ENCODE measurements at regions not wholly inside any gene's neighbourhood (a gene's known extent, or its start where the extent isn't known, plus 50 kb on each side); places are given as distances from the start of the nearest gene placed in this dataset.
A peak's percentile ranks its signal among the peaks of the same experiment; 100 is the strongest.

DNA sequence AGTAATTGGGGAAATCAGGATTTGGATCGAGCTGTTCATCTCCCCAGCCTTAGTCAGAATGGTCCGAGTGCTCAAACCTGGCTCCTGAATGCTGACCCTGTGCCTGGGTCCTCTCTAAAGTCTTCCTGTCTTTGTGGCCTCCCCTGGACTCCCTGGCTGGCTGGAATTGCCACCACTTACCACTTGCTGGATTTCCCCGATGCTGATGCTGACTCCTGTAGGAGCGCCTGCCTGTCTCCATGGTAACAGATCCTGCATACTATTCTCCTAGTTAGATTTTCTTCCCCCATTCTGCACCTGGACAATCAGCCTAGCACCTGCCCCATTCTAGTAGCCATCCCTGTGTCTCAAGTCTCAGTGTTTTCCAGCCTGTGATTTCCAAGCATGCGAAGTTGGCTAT is 382.2 kb upstream of the ESRRG start:
- no peak overlapping the region for H3K9ac ChIP-seq (ENCODE audit: low read depth in 1 of 2, low read length in 2 of 2)
- no peaks in the 10 kb centered on the region for H3K36me3 ChIP-seq (ENCODE audit: control insufficient read depth in 2 of 2, insufficient read depth in 2 of 2, low read length in 2 of 2)
- no peaks in the 10 kb centered on the region for H3K4me1 ChIP-seq (ENCODE audit: control insufficient read depth in 2 of 2, insufficient read depth in 2 of 2, low read length in 2 of 2)
- no peak overlapping the region for H3K4me3 ChIP-seq (ENCODE audit: low read length in 2 of 2)
- H3K27ac ChIP-seq (ENCODE audit: low read depth in 2 of 2, low read length in 2 of 2) = no peak overlapping the region
- no peaks in the 10 kb centered on the region for H3K27me3 ChIP-seq (ENCODE audit: control insufficient read depth in 2 of 2, insufficient read depth in 2 of 2, low read length in 2 of 2)
- H3K9me3 ChIP-seq (ENCODE audit: control insufficient read depth in 2 of 2, low read length in 2 of 2) = no peaks in the 10 kb centered on the region

GRCh38 chr1:217097819-217098218 is 374.6 kb upstream of the ESRRG start:
- Histone ChIP-seq H3K4me3 (ENCODE audit: low read length in 2 of 2) (no peak overlapping the region), H3K27ac (ENCODE audit: low read depth in 2 of 2, low read length in 2 of 2) (no peak overlapping the region), H3K4me1 (ENCODE audit: control insufficient read depth in 2 of 2, insufficient read depth in 2 of 2, low read length in 2 of 2) (peaks cover 0 to 2% of the 10 kb centered on the region in 2 donors), H3K9me3 (ENCODE audit: control insufficient read depth in 2 of 2, low read length in 2 of 2) (no peaks in the 10 kb centered on the region), H3K9ac (ENCODE audit: low read depth in 1 of 2, low read length in 2 of 2) (no peak overlapping the region), H3K27me3 (ENCODE audit: control insufficient read depth in 2 of 2, insufficient read depth in 2 of 2, low read length in 2 of 2) (no peaks in the 10 kb centered on the region), H3K36me3 (ENCODE audit: control insufficient read depth in 2 of 2, insufficient read depth in 2 of 2, low read length in 2 of 2) (no peaks in the 10 kb centered on the region)

DNA sequence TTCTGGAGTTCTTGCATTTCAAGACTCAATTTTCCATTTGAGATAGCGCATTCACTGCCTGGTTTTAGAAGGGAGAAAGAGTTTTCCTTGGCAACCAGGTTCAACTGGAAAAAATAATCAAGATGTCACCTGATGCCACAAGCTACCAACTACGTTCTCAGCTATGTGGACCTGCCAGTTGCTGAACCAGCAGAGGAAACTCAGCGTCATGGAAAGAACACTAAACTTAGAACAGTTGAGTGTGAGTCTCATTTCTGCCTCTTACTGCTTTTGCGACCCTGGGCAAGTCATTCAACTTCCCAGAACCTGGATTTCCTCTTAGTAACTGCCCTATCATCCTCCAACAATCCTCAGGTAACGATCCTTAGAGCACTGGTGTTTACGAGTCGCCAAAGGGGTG is 373.0 kb upstream of the ESRRG start:
- H3K9me3 ChIP-seq (ENCODE audit: control insufficient read depth in 2 of 2, low read length in 2 of 2) = no peaks in the 10 kb centered on the region
- H3K9ac ChIP-seq (ENCODE audit: low read depth in 1 of 2, low read length in 2 of 2) = no peak overlapping the region
- no peak overlapping the region for H3K27ac ChIP-seq (ENCODE audit: low read depth in 2 of 2, low read length in 2 of 2)
- H3K4me3 ChIP-seq (ENCODE audit: low read length in 2 of 2) = no peak overlapping the region
- no peaks in the 10 kb centered on the region for H3K36me3 ChIP-seq (ENCODE audit: control insufficient read depth in 2 of 2, insufficient read depth in 2 of 2, low read length in 2 of 2)
- H3K4me1 ChIP-seq (ENCODE audit: control insufficient read depth in 2 of 2, insufficient read depth in 2 of 2, low read length in 2 of 2) = peaks cover 0 to 2% of the 10 kb centered on the region in 2 donors
- H3K27me3 ChIP-seq (ENCODE audit: control insufficient read depth in 2 of 2, insufficient read depth in 2 of 2, low read length in 2 of 2) = no peaks in the 10 kb centered on the region

GRCh38 chr1:217095050-217095622 is 371.9 kb upstream of the ESRRG start:
- H3K9me3 ChIP-seq (ENCODE audit: control insufficient read depth in 2 of 2, low read length in 2 of 2) = no peaks in the 10 kb centered on the region
- no peak overlapping the region for H3K27ac ChIP-seq (ENCODE audit: low read depth in 2 of 2, low read length in 2 of 2)
- peaks cover 0 to 2% of the 10 kb centered on the region in 2 donors for H3K4me1 ChIP-seq (ENCODE audit: control insufficient read depth in 2 of 2, insufficient read depth in 2 of 2, low read length in 2 of 2)
- no peak overlapping the region for H3K9ac ChIP-seq (ENCODE audit: low read depth in 1 of 2, low read length in 2 of 2)
- H3K36me3 ChIP-seq (ENCODE audit: control insufficient read depth in 2 of 2, insufficient read depth in 2 of 2, low read length in 2 of 2) = no peaks in the 10 kb centered on the region
- no peaks in the 10 kb centered on the region for H3K27me3 ChIP-seq (ENCODE audit: control insufficient read depth in 2 of 2, insufficient read depth in 2 of 2, low read length in 2 of 2)
- no peak overlapping the region for H3K4me3 ChIP-seq (ENCODE audit: low read length in 2 of 2)

- H3K27me3 ChIP-seq (ENCODE audit: control insufficient read depth in 2 of 2, insufficient read depth in 2 of 2, low read length in 2 of 2) = peaks cover 0 to 2% of the 10 kb centered on the region in 2 donors
- H3K4me3 ChIP-seq (ENCODE audit: low read length in 2 of 2) = no peak overlapping the region
- no peaks in the 10 kb centered on the region for H3K4me1 ChIP-seq (ENCODE audit: control insufficient read depth in 2 of 2, insufficient read depth in 2 of 2, low read length in 2 of 2)
- H3K27ac ChIP-seq (ENCODE audit: low read depth in 2 of 2, low read length in 2 of 2) = no peak overlapping the region
- no peak overlapping the region for H3K9ac ChIP-seq (ENCODE audit: low read depth in 1 of 2, low read length in 2 of 2)
- no peaks in the 10 kb centered on the region for H3K9me3 ChIP-seq (ENCODE audit: control insufficient read depth in 2 of 2, low read length in 2 of 2)
- no peaks in the 10 kb centered on the region for H3K36me3 ChIP-seq (ENCODE audit: control insufficient read depth in 2 of 2, insufficient read depth in 2 of 2, low read length in 2 of 2)
Measured at GRCh38 chr1:217091561-217091960, 368.3 kb upstream of the ESRRG start.

GRCh38 chr1:217090060-217090911 is 367.1 kb upstream of the ESRRG start:
- Histone ChIP-seq H3K27me3 (ENCODE audit: control insufficient read depth in 2 of 2, insufficient read depth in 2 of 2, low read length in 2 of 2) (peaks cover 0 to 2% of the 10 kb centered on the region in 2 donors), H3K9me3 (ENCODE audit: control insufficient read depth in 2 of 2, low read length in 2 of 2) (no peaks in the 10 kb centered on the region), H3K27ac (ENCODE audit: low read depth in 2 of 2, low read length in 2 of 2) (no peak overlapping the region)

GRCh38 chr1:217089361-217090014 is 366.3 kb upstream of the ESRRG start:
- no peaks in the 10 kb centered on the region for H3K9me3 ChIP-seq (ENCODE audit: control insufficient read depth in 2 of 2, low read length in 2 of 2)
- H3K9ac ChIP-seq (ENCODE audit: low read depth in 1 of 2, low read length in 2 of 2) = peak overlapping the region in 1 of 2 donors; percentile 22
- peaks cover 0 to 2% of the 10 kb centered on the region in 2 donors for H3K27me3 ChIP-seq (ENCODE audit: control insufficient read depth in 2 of 2, insufficient read depth in 2 of 2, low read length in 2 of 2)
- H3K4me3 ChIP-seq (ENCODE audit: low read length in 2 of 2) = peak overlapping the region; percentile 53 to 73
- H3K27ac ChIP-seq (ENCODE audit: low read depth in 2 of 2, low read length in 2 of 2) = peak overlapping the region in 1 of 2 donors; percentile 26
- no peaks in the 10 kb centered on the region for H3K36me3 ChIP-seq (ENCODE audit: control insufficient read depth in 2 of 2, insufficient read depth in 2 of 2, low read length in 2 of 2)
- H3K4me1 ChIP-seq (ENCODE audit: control insufficient read depth in 2 of 2, insufficient read depth in 2 of 2, low read length in 2 of 2) = no peaks in the 10 kb centered on the region

More at GRCh38 chr1:217090060-217090911, 367.1 kb upstream of the ESRRG start:
- Histone ChIP-seq H3K4me3 (ENCODE audit: low read length in 2 of 2) (peak overlapping the region; percentile 53 to 73), H3K9ac (ENCODE audit: low read depth in 1 of 2, low read length in 2 of 2) (peak overlapping the region in 1 of 2 donors; percentile 34), H3K36me3 (ENCODE audit: control insufficient read depth in 2 of 2, insufficient read depth in 2 of 2, low read length in 2 of 2) (no peaks in the 10 kb centered on the region), H3K4me1 (ENCODE audit: control insufficient read depth in 2 of 2, insufficient read depth in 2 of 2, low read length in 2 of 2) (no peaks in the 10 kb centered on the region)

DNA sequence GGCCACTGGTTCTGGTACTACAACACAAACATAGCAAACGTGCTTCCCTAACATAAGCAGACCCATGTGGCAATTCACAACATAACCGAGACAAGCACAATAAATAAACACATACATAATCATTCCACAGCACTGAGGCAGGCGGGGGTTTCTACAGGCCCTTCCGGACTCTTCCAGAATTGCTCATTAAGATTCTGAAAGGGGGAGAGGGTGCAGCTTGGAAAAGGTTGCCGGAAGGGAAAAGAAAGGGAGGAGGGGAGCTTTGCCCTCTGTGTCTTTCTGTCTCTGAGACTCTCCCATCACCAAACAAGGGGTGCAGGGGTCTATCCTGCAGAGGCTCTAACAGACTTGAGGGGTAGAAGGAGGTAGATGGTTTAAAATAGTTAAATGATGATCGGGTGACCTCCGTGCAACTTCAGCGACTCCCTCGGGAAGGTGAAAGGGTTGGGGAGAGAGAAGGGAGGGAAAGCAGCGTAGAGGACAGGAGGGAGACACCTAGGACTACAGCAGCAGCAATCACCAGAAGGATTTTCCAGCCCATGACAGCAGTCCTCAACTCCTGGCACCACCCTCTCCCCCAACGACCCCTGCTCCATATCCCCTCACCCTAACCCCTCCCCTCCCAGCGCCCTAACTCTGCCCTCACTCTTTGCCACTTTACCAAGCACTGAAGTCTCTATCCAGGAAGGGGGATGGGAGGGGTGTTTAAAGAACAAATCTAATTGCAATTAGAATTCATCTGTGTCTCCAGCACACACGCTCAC is 365.5 kb upstream of the ESRRG start:
- Histone ChIP-seq H3K36me3 (ENCODE audit: control insufficient read depth in 2 of 2, insufficient read depth in 2 of 2, low read length in 2 of 2) (no peaks in the 10 kb centered on the region), H3K9me3 (ENCODE audit: control insufficient read depth in 2 of 2, low read length in 2 of 2) (no peaks in the 10 kb centered on the region), H3K4me3 (ENCODE audit: low read length in 2 of 2) (peak overlapping the region; percentile 28 to 73), H3K27ac (ENCODE audit: low read depth in 2 of 2, low read length in 2 of 2) (no peak overlapping the region), H3K27me3 (ENCODE audit: control insufficient read depth in 2 of 2, insufficient read depth in 2 of 2, low read length in 2 of 2) (peaks cover 0 to 2% of the 10 kb centered on the region in 2 donors), H3K4me1 (ENCODE audit: control insufficient read depth in 2 of 2, insufficient read depth in 2 of 2, low read length in 2 of 2) (no peaks in the 10 kb centered on the region), H3K9ac (ENCODE audit: low read depth in 1 of 2, low read length in 2 of 2) (no peak overlapping the region)

- no peaks in the 10 kb centered on the region for H3K36me3 ChIP-seq (ENCODE audit: control insufficient read depth in 2 of 2, insufficient read depth in 2 of 2, low read length in 2 of 2)
- H3K27ac ChIP-seq (ENCODE audit: low read depth in 2 of 2, low read length in 2 of 2) = no peak overlapping the region
- H3K4me1 ChIP-seq (ENCODE audit: control insufficient read depth in 2 of 2, insufficient read depth in 2 of 2, low read length in 2 of 2) = no peaks in the 10 kb centered on the region
- H3K27me3 ChIP-seq (ENCODE audit: control insufficient read depth in 2 of 2, insufficient read depth in 2 of 2, low read length in 2 of 2) = peaks cover 0 to 2% of the 10 kb centered on the region in 2 donors
- H3K9ac ChIP-seq (ENCODE audit: low read depth in 1 of 2, low read length in 2 of 2) = no peak overlapping the region
- no peak overlapping the region for H3K4me3 ChIP-seq (ENCODE audit: low read length in 2 of 2)
- H3K9me3 ChIP-seq (ENCODE audit: control insufficient read depth in 2 of 2, low read length in 2 of 2) = no peaks in the 10 kb centered on the region
Measured at GRCh38 chr1:217088011-217088410, 364.8 kb upstream of the ESRRG start.
